A549 (cell line): ENCODE measurements at regions not wholly inside any gene's neighbourhood (a gene's known extent, or its start where the extent isn't known, plus 50 kb on each side); places are given as distances from the start of the nearest gene placed in this dataset.

Experiments used
- ATAC-seq, 2 experiments: fragments of 200-7000 bp in 1 of 2; fragments of >200 bp in 1 of 2; cut with Nextera tagmentation in 1 of 2; cut with Tn5 transposase in 1 of 2; 3 replicates each; pipeline versions ENCODE4 v1.8.0 to v1.9.1; 2018 to 2020; ENCODE audit warnings: mild to moderate bottlenecking in 1 of 2, moderate library complexity in 1 of 2
- CTCF ChIA-PET: fragments of 300-600 bp; sonication (Branson Sonifier 250); formaldehyde crosslinking; extraction: SDS; loops from one replicate; lab custom pipeline; 2021; ENCODE audit warnings: antibody characterized with exemption, inconsistent platforms; lab: Yijun Ruan, JAX
- POLR2A ChIA-PET: fragments of 350-600 bp; formaldehyde crosslinking; extraction: SDS; loops from one replicate; lab custom pipeline; 2021; ENCODE audit warnings: antibody characterized with exemption, inconsistent platforms; lab: Yijun Ruan, JAX
- DNase-seq, 2 experiments: peaks; one replicate each; pipeline versions ENCODE4 v3.0.0 to v3.0.0-alpha.2; 2011 to 2016; ENCODE audit warnings: low read depth in 1 of 2, low spot score in 1 of 2
- FAIRE-seq: peaks from 2 replicates; lab custom pipeline; 2011; peaks lifted over from hg19 to GRCh38; lab: Jason Lieb, UNC
- H3K27ac ChIP-seq, 2 experiments: fragments of >200 bp; sonication (Bioruptor Twin); formaldehyde crosslinking; 3 replicates each; pipeline ENCODE4 v1.5.1; 2016 to 2017
- H3K4me1 ChIP-seq: fragments of >200 bp; sonication (Bioruptor Twin); formaldehyde crosslinking; 3 replicates; pipeline ENCODE4 v1.6.1; 2016
- H3K4me2 ChIP-seq: fragments of >200 bp; sonication (Bioruptor Twin); formaldehyde crosslinking; 3 replicates; pipeline ENCODE4 v1.6.1; 2016
- H3K4me3 ChIP-seq: fragments of >200 bp; sonication (Bioruptor Twin); formaldehyde crosslinking; 3 replicates; pipeline ENCODE4 v1.5.1; 2016
- H3K9me3 ChIP-seq: fragments of >200 bp; sonication (Bioruptor Twin); formaldehyde crosslinking; 3 replicates; pipeline ENCODE4 v1.6.1; 2016
- CBX2 ChIP-seq: fragments of 200-600 bp; sonication (generic); IDR thresholded peaks from 2 replicates; pipeline ENCODE4 v1.6.1; 2016; ENCODE audit warnings: low read depth, mild to moderate bottlenecking, borderline replicate concordance
- EP300 ChIP-seq, 2 experiments: fragments of >200 bp; sonication (Bioruptor Twin); formaldehyde crosslinking; IDR thresholded peaks; 2 replicates in 1 of 2; 3 replicates in 1 of 2; pipeline ENCODE4 v1.6.1; 2016 to 2017
- GATA3 ChIP-seq: IDR thresholded peaks from 2 replicates; pipeline ENCODE4 v1.6.1; 2012; ENCODE audit warnings: borderline replicate concordance
- HDAC2 ChIP-seq: fragments of 200-600 bp; sonication (generic); IDR thresholded peaks from 2 replicates; pipeline ENCODE4 v1.6.1; 2016
- HEYL ChIP-seq: fragments of 250-450 bp; sonication (Bioruptor Pico); IDR thresholded peaks from 2 replicates; pipeline ENCODE4 v1.8.0; 2021; ENCODE audit warnings: mild to moderate bottlenecking, moderate library complexity
- HMGXB4 ChIP-seq: fragments of 250-450 bp; sonication (Bioruptor Pico); IDR thresholded peaks from 2 replicates; pipeline ENCODE4 v1.5.0; 2021; ENCODE audit warnings: mild to moderate bottlenecking, moderate library complexity, borderline replicate concordance
- HOXA7 ChIP-seq: fragments of 250-450 bp; sonication (Bioruptor Pico); IDR thresholded peaks from 2 replicates; pipeline ENCODE4 v1.5.0; 2020; ENCODE audit warnings: mild to moderate bottlenecking, moderate library complexity
- HOXB13 ChIP-seq: fragments of 250-450 bp; sonication (Bioruptor Pico); IDR thresholded peaks from 2 replicates; pipeline ENCODE4 v1.5.0; 2020; ENCODE audit warnings: low read depth, mild to moderate bottlenecking, moderate library complexity
- HOXB5 ChIP-seq: fragments of 250-450 bp; sonication (Bioruptor Pico); IDR thresholded peaks from 2 replicates; pipeline ENCODE4 v1.5.0; 2020; ENCODE audit warnings: mild to moderate bottlenecking, moderate library complexity
- JUN ChIP-seq, 2 experiments: fragments of >200 bp; sonication (Bioruptor Twin); formaldehyde crosslinking; IDR thresholded peaks; 2 replicates in 1 of 2; 3 replicates in 1 of 2; pipeline ENCODE4 v1.6.1; 2016 to 2017
- MAFK ChIP-seq: fragments of 450-650 bp; IDR thresholded peaks from 2 replicates; pipeline ENCODE4 v1.6.1; 2014; ENCODE audit not compliant: partially characterized antibody
- MAZ ChIP-seq: fragments of 150-350 bp; IDR thresholded peaks from 2 replicates; pipeline ENCODE4 v1.6.1; 2014; ENCODE audit warnings: antibody characterized with exemption, low read depth, low read length, borderline replicate concordance
- NFE2L2 ChIP-seq: fragments of 150-350 bp; conservative IDR thresholded peaks from 2 replicates; pipeline ENCODE4 v1.6.1; 2014; ENCODE audit warnings: low read length
- NPAS2 ChIP-seq: fragments of 250-450 bp; sonication (Bioruptor Pico); IDR thresholded peaks from 2 replicates; pipeline ENCODE4 v1.8.0; 2022; ENCODE audit warnings: mild to moderate bottlenecking, moderate library complexity, borderline replicate concordance
- POLR2A ChIP-seq: IDR thresholded peaks from 2 replicates; pipeline ENCODE4 v1.6.1; 2012; ENCODE audit warnings: mild to moderate bottlenecking, low read length
- POLR2AphosphoS2 ChIP-seq: conservative IDR thresholded peaks from 2 replicates; pipeline ENCODE4 v1.6.1; 2012; ENCODE audit warnings: low read length, improper control_type of control experiment, inconsistent platforms
- RAD21 ChIP-seq, 2 experiments: fragments of >200 bp in 1 of 2; sonication (Bioruptor Twin) in 1 of 2; formaldehyde crosslinking in 1 of 2; IDR thresholded peaks in 1 of 2; conservative IDR thresholded peaks in 1 of 2; 2 replicates in 1 of 2; 3 replicates in 1 of 2; pipeline ENCODE4 v1.6.1; 2012 to 2018; ENCODE audit warnings: inconsistent platforms in 1 of 2
- RARB ChIP-seq: fragments of 250-450 bp; sonication (Bioruptor Pico); IDR thresholded peaks from 2 replicates; pipeline ENCODE4 v1.8.0; 2021; ENCODE audit warnings: mild to moderate bottlenecking, moderate library complexity
- RCOR1 ChIP-seq: fragments of 150-350 bp; IDR thresholded peaks from 2 replicates; pipeline ENCODE4 v1.6.1; 2014; ENCODE audit warnings: antibody characterized with exemption, low read length, low read depth
- RFX5 ChIP-seq: fragments of 450-650 bp; IDR thresholded peaks from 2 replicates; pipeline ENCODE4 v1.7.1; 2014; ENCODE audit warnings: antibody characterized with exemption, mild to moderate bottlenecking, moderate library complexity
- SREBF2 ChIP-seq: fragments of 450-650 bp; IDR thresholded peaks from 2 replicates; pipeline ENCODE4 v1.6.1; 2014; ENCODE audit warnings: mild to moderate bottlenecking, moderate library complexity
- USF2 ChIP-seq: fragments of 450-650 bp; IDR thresholded peaks from 2 replicates; pipeline ENCODE4 v1.6.1; 2014; ENCODE audit warnings: antibody characterized with exemption
- ZC3H11A ChIP-seq: fragments of 450-650 bp; IDR thresholded peaks from 2 replicates; pipeline ENCODE4 v1.6.1; 2014; ENCODE audit warnings: antibody characterized with exemption, mild to moderate bottlenecking
- ZFP36 ChIP-seq: fragments of 450-650 bp; IDR thresholded peaks from 2 replicates; pipeline ENCODE4 v1.6.1; 2014; ENCODE audit warnings: borderline replicate concordance; ENCODE audit not compliant: partially characterized antibody
- ZNF302 ChIP-seq: fragments of 250-450 bp; sonication (Bioruptor Pico); IDR thresholded peaks from 2 replicates; pipeline ENCODE4 v1.9.0; 2021; ENCODE audit warnings: inconsistent platforms, mild to moderate bottlenecking, moderate library complexity
- ZSCAN20 ChIP-seq: fragments of 250-450 bp; sonication (Bioruptor Pico); IDR thresholded peaks from 2 replicates; pipeline ENCODE4 v1.8.0; 2022; ENCODE audit warnings: mild to moderate bottlenecking, moderate library complexity
- WGBS: methylation state at CpG from one replicate; pipeline ENCODE4 v1.1.6; 2017; ENCODE audit errors: missing lambda C conversion rate; 5-methylcytosine and 5-hydroxymethylcytosine counted together
- TF ChIP-seq, protein P1 (sequence below): IDR thresholded peaks from 2 replicates; pipeline ENCODE4 v1.6.1; 2012

DNA sequence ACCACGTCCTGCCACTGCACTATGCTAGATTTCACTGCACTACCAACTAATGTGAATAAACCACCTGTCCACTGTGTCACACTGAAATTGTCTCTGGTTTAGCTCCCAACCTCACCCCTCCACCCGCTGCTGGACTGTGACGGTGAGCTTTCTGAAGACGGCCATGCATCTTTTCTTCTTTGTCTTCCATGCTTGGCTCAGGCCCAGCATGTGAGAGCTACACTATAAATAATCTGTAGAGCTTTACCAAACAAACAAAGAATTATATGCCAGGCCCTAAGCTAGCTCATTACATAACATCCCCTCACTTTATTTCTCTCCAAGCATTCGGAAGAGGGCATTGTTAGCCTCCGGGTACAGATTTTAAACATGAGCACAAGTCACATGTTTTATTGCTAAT is 633.2 kb downstream of the TNS3 start (continued):
- TF ChIP-seq, protein P1, sequence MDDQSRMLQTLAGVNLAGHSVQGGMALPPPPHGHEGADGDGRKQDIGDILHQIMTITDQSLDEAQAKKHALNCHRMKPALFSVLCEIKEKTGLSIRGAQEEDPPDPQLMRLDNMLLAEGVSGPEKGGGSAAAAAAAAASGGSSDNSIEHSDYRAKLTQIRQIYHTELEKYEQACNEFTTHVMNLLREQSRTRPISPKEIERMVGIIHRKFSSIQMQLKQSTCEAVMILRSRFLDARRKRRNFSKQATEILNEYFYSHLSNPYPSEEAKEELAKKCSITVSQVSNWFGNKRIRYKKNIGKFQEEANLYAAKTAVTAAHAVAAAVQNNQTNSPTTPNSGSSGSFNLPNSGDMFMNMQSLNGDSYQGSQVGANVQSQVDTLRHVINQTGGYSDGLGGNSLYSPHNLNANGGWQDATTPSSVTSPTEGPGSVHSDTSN: no peak
- TF ChIP-seq JUN (IDR thresholded peaks at IDR 0.05): no peak
- TF ChIP-seq POLR2A: no peak
- no peak for TF ChIP-seq HOXB5
- TF ChIP-seq POLR2AphosphoS2: no peak

- ATAC-seq (no peak), DNase-seq (no peak), FAIRE-seq (no peak)
- Histone ChIP-seq H3K27ac (no peak overlapping the region), H3K4me1 (peaks cover 9% of the 10 kb centered on the region; the same call in 1 of the 3 replicates), H3K4me2 (no peak overlapping the region), H3K4me3 (no peak overlapping the region), H3K9me3 (no peaks in the 10 kb centered on the region)
- ChIA-PET POLR2A (no interaction called here), CTCF (no interaction called here)
- TF ChIP-seq POLR2A: no peak
Observed at GRCh38 chr7:46945328-46945727, 636.6 kb downstream of the TNS3 start.

- no peak overlapping the region for H3K27ac ChIP-seq
- CTCF ChIA-PET: interaction anchor here (0.6 kb wide), 1 partner anchor 996 kb away, joined by 3 read pairs; no protein-coding TSS in a partner anchor
- no peak overlapping the region for H3K4me2 ChIP-seq
- ATAC-seq (no peak), DNase-seq (no peak), FAIRE-seq (no peak)
- 75% methylated on average over 3 of the region's 3 CpGs for WGBS
- POLR2A ChIA-PET: no interaction called here
- no peak overlapping the region for H3K4me3 ChIP-seq
- peaks cover 9% of the 10 kb centered on the region; the same call in 1 of the 3 replicates for H3K4me1 ChIP-seq
- TF ChIP-seq SREBF2 (no peak), EP300 (IDR thresholded peaks at IDR 0.05) (no peak), HDAC2 (no peak), HOXA7 (CRISPR knock-in tag) (no peak), MAFK (no peak), GATA3 (no peak), NPAS2 (CRISPR knock-in tag) (no peak), ZC3H11A (no peak), ZNF302 (CRISPR knock-in tag) (no peak), ZSCAN20 (CRISPR knock-in tag) (no peak)
- TF ChIP-seq, protein P1: no peak
- H3K9me3 ChIP-seq: no peaks in the 10 kb centered on the region
Observed at GRCh38 chr7:46943996-46944395, 637.9 kb downstream of the TNS3 start.

DNA sequence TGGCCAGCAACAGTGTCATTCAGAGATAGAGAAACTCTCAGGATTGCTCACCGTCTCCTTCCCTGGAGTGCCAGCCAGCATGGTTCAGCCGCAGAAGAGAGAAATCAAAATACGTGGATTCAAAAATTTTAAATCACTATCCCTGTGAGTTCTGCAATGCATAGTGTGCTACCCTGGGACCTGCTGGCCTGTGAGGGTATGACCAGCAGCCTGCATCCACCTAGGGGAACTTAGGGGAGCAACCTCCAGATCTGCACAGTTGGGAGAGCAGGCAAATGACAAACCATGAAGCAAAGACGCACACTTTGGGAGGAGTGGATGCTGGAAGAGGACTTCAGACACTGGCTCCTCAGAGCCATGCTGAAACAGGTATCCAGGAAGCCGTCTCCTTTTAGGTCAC is 639.3 kb downstream of the TNS3 start:
- no peaks in the 10 kb centered on the region for H3K9me3 ChIP-seq
- H3K4me2 ChIP-seq: no peak overlapping the region
- POLR2A ChIA-PET: no interaction called here
- peak in 1 of 2 experiments; percentile 44; a peak in 1 of 6 replicates for ATAC-seq
- peaks cover under 1% of the 10 kb centered on the region; the same call in 1 of the 3 replicates for H3K4me1 ChIP-seq
- CTCF ChIA-PET: no interaction called here
- H3K4me3 ChIP-seq: no peak overlapping the region
- WGBS: 93% methylated on average over 5 of the region's 5 CpGs
- no peak for FAIRE-seq
- DNase-seq: no peak
- TF ChIP-seq SREBF2 (no peak), CBX2 (no peak), POLR2A (no peak), HOXB13 (CRISPR knock-in tag) (no peak), HEYL (no peak)
- no peak overlapping the region for H3K27ac ChIP-seq

DNA sequence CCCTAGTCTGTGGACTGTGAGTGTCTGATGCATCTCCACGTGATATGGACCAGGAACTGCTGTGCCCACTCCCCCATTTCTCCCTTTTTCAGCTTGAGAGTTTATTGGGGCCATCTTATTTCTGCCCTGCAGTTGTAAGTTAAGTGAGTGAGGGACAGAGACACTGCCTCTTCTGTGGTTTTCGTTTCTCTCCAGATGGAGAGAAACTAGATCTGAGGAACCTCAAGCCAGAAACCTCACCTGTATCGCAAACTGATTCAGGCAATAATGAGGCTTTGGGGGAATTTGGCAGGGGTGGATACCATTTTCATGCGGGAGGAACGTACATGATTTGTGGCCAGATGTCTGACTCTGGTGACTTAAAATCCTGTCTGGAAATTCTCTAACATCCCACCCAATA is 641.7 kb downstream of the TNS3 start:
- no peak overlapping the region for H3K4me3 ChIP-seq
- no peak for DNase-seq
- H3K4me1 ChIP-seq: no peaks in the 10 kb centered on the region
- no peak for FAIRE-seq
- no peaks in the 10 kb centered on the region for H3K9me3 ChIP-seq
- H3K27ac ChIP-seq: no peak overlapping the region
- ATAC-seq: no peak
- ChIA-PET POLR2A (no interaction called here), CTCF (interaction anchor here (0.7 kb wide), 1 partner anchor 11 kb away, joined by 3 read pairs; no protein-coding TSS in a partner anchor)
- WGBS: 62% methylated on average over 5 of the region's 5 CpGs
- no peak for TF ChIP-seq HMGXB4 (CRISPR knock-in tag)
- no peak for TF ChIP-seq RFX5
- TF ChIP-seq RCOR1: no peak
- TF ChIP-seq ZFP36: no peak
- TF ChIP-seq NFE2L2: no peak
- no peak for TF ChIP-seq MAZ
- no peak for TF ChIP-seq HOXB5
- TF ChIP-seq RAD21 (conservative IDR thresholded peaks at IDR 0.05 in 1 of 2, IDR thresholded peaks at IDR 0.05 in 1 of 2): no peak
- no peak for TF ChIP-seq EP300 (IDR thresholded peaks at IDR 0.05)
- no peak for TF ChIP-seq USF2
- TF ChIP-seq RARB (CRISPR knock-in tag): no peak
- H3K4me2 ChIP-seq: no peak overlapping the region
